ENCODE measurements at regions not wholly inside any gene's neighbourhood (a gene's known extent, or its start where the extent isn't known, plus 50 kb on each side); places are given as distances from the start of the nearest gene placed in this dataset.

GRCh38 chr5:133783481-133783880 is 171.1 kb upstream of the FSTL4 start:
- Histone ChIP-seq H3K36me3 (no peaks in the 10 kb centered on the region), H3K4me1 (replicated peaks) (no peaks in the 10 kb centered on the region), H3K27ac (no peak overlapping the region), H3K9me3 (no peaks in the 10 kb centered on the region), H3K4me3 (no peak overlapping the region), H3K27me3 (replicated peaks; ENCODE audit: insufficient read depth) (no peaks in the 10 kb centered on the region)
- no peak for DNase-seq (ENCODE audit: low spot score)
- WGBS: 74% methylated on average over 5 of the region's 5 CpGs
- intact Hi-C loops (cut with DNase I): no loop called here
- TF ChIP-seq POLR2A (IDR thresholded peaks at IDR 0.05): no peak
- TF ChIP-seq CTCF (IDR thresholded peaks at IDR 0.05): no peak
- no peak for TF ChIP-seq POLR2AphosphoS5 (IDR thresholded peaks at IDR 0.05)

- TF ChIP-seq POLR2AphosphoS5 (IDR thresholded peaks at IDR 0.05): no peak
- no peak for TF ChIP-seq CTCF (IDR thresholded peaks at IDR 0.05)
- TF ChIP-seq POLR2A (IDR thresholded peaks at IDR 0.05): no peak
- 89% methylated on average over 5 of the region's 5 CpGs for WGBS
- DNase-seq (ENCODE audit: low spot score): no peak
- Histone ChIP-seq H3K27me3 (replicated peaks; ENCODE audit: insufficient read depth) (no peaks in the 10 kb centered on the region), H3K9me3 (no peaks in the 10 kb centered on the region), H3K4me3 (no peak overlapping the region), H3K36me3 (no peaks in the 10 kb centered on the region), H3K27ac (no peak overlapping the region), H3K4me1 (replicated peaks) (no peaks in the 10 kb centered on the region)
- intact Hi-C loops (cut with DNase I): no loop called here
These were observed 170.4 kb upstream of the FSTL4 start for GRCh38 chr5:133782736-133783135.

- no peaks in the 10 kb centered on the region for H3K4me1 ChIP-seq (replicated peaks)
- no peak overlapping the region for H3K27ac ChIP-seq
- no peaks in the 10 kb centered on the region for H3K36me3 ChIP-seq
- no peak for DNase-seq (ENCODE audit: low spot score)
- intact Hi-C loops (cut with DNase I): no loop called here
- TF ChIP-seq CTCF (IDR thresholded peaks at IDR 0.05): no peak
- no peak for TF ChIP-seq POLR2A (IDR thresholded peaks at IDR 0.05)
- no peak for TF ChIP-seq POLR2AphosphoS5 (IDR thresholded peaks at IDR 0.05)
- H3K27me3 ChIP-seq (replicated peaks; ENCODE audit: insufficient read depth): no peaks in the 10 kb centered on the region
- WGBS: 93% methylated on average over 4 of the region's 4 CpGs
- H3K9me3 ChIP-seq: no peaks in the 10 kb centered on the region
- H3K4me3 ChIP-seq: no peak overlapping the region
These were observed 169.3 kb upstream of the FSTL4 start for GRCh38 chr5:133781436-133782225.

- Histone ChIP-seq H3K27me3 (replicated peaks; ENCODE audit: insufficient read depth) (no peaks in the 10 kb centered on the region), H3K27ac (no peak overlapping the region), H3K4me3 (no peak overlapping the region), H3K36me3 (no peaks in the 10 kb centered on the region), H3K4me1 (replicated peaks) (no peaks in the 10 kb centered on the region), H3K9me3 (no peaks in the 10 kb centered on the region)
- no peak for DNase-seq (ENCODE audit: low spot score)
- TF ChIP-seq POLR2A (IDR thresholded peaks at IDR 0.05) (no peak), CTCF (IDR thresholded peaks at IDR 0.05) (no peak), POLR2AphosphoS5 (IDR thresholded peaks at IDR 0.05) (no peak)
- intact Hi-C loops (cut with DNase I): no loop called here
- 94% methylated on average over 8 of the region's 8 CpGs for WGBS
These were observed 168.4 kb upstream of the FSTL4 start for GRCh38 chr5:133780619-133781280.

All from prostate gland (tissue), 2 donors.